HG02884 (cell line): ENCODE measurements at regions not wholly inside any gene's neighbourhood (a gene's known extent, or its start where the extent isn't known, plus 50 kb on each side); places are given as distances from the start of the nearest gene placed in this dataset.
"Not testable (repeated sequence)": the region's sequence is repeated elsewhere in the genome, so short reads cannot be mapped to it uniquely, and the experiment has no call there.

Source experiments
- ATAC-seq: cut with Tn5 transposase; IDR thresholded peaks from one replicate; pipeline ENCODE4 v1.9.1; 2021; ENCODE audit warnings: mild to moderate bottlenecking, moderate library complexity; ENCODE audit not compliant: unreplicated experiment

DNA sequence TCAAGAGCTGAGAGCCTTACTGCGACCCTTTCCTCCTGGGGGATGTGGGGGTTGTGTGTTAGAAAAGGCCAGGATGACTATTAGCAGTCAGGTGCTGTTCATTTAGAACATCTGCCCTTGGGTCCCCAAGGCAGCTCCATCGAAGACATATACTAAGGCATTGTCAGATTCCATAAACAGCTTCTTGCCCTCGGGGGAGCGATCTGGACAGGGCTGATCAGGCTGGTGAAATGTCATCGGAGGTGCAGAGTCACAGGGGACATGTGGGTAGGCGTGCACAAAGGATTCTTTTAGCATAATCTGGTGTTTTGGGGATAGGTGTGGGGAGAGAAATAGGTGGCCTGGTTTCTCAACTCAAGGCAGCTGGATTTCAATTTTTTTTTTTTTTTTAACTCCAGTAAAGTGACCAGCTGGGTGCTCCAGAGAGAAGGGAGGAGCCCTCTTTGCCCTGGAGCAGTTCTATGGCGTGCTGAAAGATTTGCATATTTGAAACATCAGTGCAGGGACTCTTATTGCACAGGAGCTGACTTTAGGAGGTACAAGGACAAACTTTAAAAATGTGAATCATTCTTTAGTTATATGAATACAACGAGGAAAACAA, 160.1 kb downstream of the SUDS3 start:
- ATAC-seq: no peak

DNA sequence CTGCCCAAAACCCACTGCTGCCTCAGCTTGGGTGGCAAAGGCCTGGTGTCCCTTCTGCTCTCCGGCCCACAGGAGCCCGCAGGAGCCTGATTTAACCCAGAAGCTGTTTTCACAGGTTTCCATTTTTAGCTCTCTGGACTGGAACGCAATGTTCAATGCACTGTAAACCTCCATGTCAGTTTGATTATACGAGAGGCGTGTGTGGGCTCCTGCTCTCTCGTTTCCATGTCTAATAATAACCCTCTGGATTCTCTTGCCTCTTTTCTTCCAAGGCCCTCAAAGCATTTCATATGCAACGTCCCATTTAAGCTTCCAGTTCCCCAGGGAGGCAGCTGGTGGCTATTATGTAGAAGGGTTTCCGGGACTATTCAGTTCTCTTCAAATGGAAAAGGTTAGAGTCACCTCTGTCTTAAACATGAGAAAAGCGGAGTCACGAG, 161.1 kb downstream of the SUDS3 start:
- ATAC-seq: no peak

DNA sequence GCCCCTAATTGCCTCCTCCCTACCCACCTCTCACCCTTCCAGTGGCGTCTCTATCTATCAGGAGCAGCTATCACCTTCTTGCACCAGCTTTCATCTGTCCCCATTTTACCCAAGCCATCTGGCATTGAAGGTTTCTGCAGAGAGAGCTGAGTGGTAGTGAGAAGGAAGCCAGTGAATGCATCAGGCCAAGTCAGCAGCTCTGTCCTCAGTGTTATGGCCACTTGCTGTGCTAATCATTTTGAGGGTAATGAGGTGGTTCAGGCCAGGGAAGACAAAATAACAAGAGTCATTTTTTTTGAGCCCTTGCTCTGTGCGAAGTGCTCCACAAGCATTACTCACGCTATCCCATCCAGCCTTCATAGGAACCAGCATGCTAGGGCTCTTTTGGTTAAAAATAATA, 164.7 kb downstream of the SUDS3 start:
- ATAC-seq: no peak

DNA sequence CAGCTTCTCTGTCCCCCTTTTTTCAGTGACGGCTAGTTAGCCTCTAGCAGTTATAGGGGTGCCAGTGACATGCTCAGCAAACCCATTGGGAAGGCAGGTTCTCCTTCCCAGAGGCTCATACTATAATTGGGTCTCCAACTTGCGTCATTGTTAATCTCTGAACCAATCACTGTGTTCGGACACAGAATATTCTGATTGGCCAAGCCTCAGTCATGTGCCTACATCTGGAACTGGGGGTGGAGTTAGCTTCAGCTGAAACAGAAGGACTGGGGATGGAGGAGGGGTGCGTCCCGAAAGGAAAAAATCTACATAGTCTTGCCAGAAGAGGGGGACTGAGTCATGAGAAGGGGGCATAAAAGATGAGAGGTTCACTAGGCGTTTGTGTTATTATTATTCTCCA, 165.6 kb downstream of the SUDS3 start:
- ATAC-seq: no peak

GRCh38 chr12:118543651-118544050, 167.3 kb downstream of the SUDS3 start:
- no peak for ATAC-seq

GRCh38 chr12:118544569-118544968, 168.2 kb downstream of the SUDS3 start:
- ATAC-seq: no peak

DNA sequence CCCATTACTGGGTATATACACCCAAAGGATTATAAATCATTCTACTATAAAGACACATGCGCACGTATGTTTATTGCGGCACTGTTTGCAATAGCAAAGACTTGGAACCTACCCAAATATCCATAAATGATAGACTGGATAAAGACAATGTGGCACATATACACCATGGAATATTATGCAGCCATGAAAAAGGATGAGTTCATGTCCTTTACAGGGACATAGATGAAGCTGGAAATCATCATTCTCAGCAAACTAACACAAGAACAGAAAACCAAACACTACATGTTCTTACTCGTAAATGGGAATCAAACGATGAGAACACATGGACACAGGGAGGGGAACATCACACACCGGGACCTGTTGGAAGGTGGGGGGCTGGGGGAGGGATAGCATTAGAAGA, 171.3 kb downstream of the SUDS3 start:
- ATAC-seq: not testable (repeated sequence)

- ATAC-seq: no peak
Observed at GRCh38 chr12:118548887-118549509, 172.6 kb downstream of the SUDS3 start.

DNA sequence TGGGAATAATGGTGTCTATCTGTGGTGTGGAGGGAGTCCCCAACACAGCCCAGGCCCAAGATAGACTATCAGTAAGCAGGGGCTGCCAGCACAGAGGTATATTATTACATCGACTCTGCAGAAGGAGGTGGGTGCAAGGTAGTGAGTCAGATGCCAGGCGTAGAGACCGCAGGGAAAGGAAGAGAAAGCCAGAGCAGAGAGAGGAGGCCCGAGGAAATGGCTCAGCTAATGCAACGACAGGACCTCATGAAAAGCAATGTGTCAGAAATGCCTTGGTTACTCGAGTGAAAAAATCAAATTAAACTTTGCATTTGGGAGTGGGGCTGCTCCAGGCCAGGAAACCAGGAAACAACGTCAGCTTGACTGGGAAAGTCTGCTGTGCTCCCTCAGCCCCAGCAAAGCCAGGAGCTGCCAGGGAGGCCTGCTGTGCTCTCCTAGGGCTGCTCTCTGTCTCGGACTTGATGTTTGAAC, 173.2 kb downstream of the SUDS3 start:
- ATAC-seq: no peak

DNA sequence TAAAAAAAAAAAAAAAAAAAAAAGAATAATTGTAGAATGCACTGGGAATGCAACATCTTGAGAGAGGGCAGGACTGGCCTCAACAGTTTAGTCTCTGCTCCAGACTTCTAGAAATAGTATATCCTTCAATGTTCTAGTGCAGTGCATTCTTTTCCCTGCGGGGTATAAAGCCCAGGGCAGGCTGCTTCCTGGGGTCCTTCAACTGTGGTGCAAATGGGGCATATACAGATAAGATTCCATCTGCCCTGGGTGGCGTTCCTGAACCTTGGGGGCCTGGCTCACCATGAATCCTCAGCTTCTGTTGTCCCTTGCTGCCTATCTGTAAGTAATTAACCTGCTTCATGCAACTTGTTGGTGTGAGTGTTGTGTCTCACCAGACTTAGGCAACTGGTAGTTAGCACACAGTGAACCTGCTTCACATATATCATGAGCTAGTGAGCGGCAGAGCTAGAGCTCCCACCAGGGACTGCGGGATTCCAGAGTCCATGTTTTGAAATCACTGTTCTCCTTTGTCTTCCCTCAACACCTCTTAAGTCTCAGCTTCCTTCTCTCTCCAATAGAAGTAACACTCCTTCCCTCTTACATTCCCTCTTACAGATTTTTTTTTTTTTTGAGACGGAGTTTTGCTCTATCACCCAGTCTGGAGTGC, 177.6 kb downstream of the SUDS3 start:
- no peak for ATAC-seq

DNA sequence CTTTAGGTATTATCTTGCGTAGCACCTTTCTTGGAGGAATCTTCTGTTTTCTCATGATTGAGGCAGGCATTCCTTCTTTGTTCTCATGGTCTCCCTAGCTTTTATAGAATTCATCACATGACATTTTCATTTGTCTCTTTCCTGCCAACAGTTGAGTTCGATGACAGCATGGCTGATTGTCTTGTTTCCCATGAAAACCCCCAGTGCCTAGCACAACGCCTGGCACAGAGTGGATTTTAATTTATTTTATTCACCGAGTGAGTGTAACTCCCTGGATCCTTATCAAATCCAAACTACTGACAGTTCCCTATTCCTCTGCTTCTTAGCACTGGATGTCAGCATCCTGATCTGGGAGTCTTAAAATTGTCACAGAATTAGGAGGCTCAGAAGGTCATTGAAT, 182.6 kb downstream of the SUDS3 start:
- no peak for ATAC-seq

GRCh38 chr12:118560733-118561132, 184.4 kb downstream of the SUDS3 start:
- ATAC-seq: no peak

- ATAC-seq: no peak
Observed at GRCh38 chr12:118571730-118572129, 195.4 kb downstream of the SUDS3 start.

DNA sequence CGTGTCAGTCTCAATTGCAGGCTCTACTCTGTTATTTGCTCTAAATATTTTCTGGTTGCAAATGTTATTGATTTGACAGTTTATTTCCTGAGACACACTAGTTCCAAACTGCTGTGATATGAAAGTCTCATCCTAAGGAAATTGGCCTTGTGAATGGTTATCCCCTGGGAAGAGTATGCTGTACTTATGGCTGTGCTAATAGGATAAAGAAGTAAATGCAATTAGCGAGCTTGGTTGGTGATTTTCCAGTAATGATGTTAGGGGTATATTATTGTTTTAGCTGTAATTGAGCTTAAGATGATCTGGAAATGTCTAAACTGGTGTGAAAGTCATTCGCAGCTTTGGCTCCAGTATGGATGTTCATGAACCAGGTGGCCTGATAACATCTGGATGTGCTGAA, 197.9 kb downstream of the SUDS3 start:
- no peak for ATAC-seq

DNA sequence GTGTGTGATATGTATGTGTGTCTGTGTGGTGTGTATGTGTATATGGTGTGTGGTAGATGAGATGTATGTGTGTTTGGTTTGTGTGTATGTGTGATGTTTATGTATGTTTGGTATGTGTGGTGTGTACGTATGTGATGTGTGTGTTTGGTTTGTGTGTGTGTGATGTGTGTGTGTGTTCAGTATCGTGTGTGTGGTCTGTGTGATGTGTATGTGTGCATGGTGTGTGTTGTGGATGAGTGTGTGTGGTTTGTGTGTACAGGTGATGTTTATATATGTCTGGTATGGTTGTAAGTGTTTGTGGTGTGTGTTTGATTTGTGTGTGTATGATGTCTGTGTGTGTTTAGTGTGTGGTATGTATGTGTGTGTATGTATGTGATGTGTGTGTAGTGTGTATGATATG, 199.4 kb downstream of the SUDS3 start:
- ATAC-seq: no peak

- no peak for ATAC-seq
Observed at GRCh38 chr12:118581371-118581770, 205.0 kb downstream of the SUDS3 start.

DNA sequence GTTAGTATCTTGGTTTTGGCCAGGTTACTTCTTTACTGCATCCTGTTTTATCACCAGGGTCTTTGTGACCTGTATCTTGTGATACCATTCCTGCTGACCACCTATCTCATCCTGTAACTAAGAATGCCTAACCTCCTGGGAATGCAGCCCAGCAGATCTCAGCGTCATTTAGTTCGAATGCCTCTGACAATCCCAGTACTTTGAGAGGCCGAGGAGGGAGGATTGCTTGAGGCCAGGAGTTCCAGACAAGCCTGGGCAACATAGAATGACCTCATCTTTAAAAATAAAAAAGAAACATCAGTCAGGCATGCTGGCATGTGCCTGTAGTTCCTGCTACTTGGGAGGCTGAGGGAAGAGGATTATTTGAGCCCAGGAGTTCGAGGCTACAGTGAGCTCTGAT, 206.5 kb downstream of the SUDS3 start:
- ATAC-seq: no peak

DNA sequence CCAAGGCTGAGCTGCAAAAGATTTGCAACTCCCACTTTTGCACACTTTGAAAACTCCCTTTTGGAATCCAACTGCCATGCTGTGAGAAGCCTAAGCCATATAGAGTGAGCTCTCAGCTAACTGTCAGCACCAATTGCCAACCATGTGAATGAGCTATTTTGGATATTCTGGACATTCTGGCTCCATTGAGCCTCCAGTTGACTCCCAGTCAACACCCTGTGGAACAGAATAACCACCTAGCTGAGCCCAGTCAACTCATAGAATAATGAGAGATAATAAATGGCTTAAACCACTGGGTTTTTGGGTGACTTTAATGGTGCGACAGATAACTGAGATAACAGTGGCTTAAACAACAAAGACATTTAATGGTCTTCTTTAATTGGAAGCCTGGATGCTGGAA, 210.1 kb downstream of the SUDS3 start:
- no peak for ATAC-seq

DNA sequence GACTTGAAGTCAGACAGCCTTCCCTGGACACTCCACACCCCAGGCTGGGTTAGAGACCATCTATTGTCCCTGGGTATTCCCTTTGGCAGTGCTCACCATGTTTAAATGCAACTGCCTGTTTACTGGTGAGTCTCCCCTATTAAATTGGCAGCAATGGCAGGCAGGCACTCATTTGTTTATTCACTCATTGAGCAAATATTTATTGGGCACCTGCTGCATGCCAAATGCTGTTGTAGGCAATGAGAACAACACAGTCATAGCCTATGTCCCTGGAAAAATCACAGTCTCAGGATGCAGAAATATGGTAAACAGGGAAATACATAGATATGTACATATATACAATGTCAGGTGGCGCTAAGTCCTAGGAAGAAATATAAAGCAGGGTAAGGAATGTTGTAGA, 212.8 kb downstream of the SUDS3 start:
- no peak for ATAC-seq

- no peak for ATAC-seq
Observed at GRCh38 chr12:118590406-118591150, 214.2 kb downstream of the SUDS3 start.

DNA sequence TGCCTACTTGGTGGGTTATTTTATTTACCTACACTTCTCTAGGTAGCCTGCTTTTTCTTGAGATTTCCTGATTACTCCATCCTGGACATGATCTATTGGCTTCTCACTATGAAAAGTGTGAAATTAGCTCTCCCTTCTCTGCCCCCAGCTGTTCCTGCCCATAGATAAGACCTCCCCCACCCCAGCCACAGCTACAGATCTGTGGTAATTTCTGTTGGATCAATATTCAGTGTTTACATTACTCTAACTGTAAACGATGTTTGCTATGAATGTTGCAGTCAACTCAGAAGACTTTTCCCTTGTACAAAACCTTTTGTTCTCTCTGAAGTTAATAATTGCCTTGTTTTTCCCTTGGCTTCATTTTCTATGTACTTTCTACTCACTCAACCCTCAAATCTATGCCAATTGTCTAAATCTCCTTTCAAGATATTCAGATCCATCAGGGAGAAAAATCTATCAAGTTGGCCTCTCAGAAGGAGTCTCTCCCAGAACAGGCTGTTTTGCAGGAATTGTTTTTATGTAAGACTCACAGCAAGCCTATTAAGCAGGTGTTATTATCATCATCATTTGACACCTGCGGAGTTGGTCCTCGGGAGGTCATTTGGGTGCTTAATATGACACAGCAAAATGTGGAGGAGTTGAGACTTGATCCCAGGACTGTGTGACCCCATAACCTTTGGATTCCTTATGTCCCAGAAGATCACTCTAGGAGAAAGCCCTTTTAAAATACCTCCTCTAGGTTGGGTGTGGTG, 227.4 kb downstream of the SUDS3 start:
- no peak for ATAC-seq
